ENCODE measurements at regions not wholly inside any gene's neighbourhood (a gene's known extent, or its start where the extent isn't known, plus 50 kb on each side); places are given as distances from the start of the nearest gene placed in this dataset.

- TF ChIP-seq POLR2A (IDR thresholded peaks at IDR 0.05) (no peak), CTCF (IDR thresholded peaks at IDR 0.05) (no peak)
- intact Hi-C loops (cut with DNase I): no loop called here
- Histone ChIP-seq H3K36me3 (no peaks in the 10 kb centered on the region), H3K27ac (no peak overlapping the region), H3K4me1 (no peaks in the 10 kb centered on the region), H3K4me3 (replicated peaks in 1 of 3) (no peak overlapping the region), H3K9me3 (no peaks in the 10 kb centered on the region), H3K27me3 (no peaks in the 10 kb centered on the region)
- 73 to 86% methylated on average over 1 of the region's 1 CpG for WGBS, 2 donors
- no peak for DNase-seq
Measured at GRCh38 chrX:143994206-143994605, 110.3 kb downstream of the UBE2NL start.

- Histone ChIP-seq H3K9me3 (no peaks in the 10 kb centered on the region), H3K4me3 (replicated peaks in 1 of 3) (no peak overlapping the region), H3K4me1 (no peaks in the 10 kb centered on the region), H3K27ac (no peak overlapping the region), H3K36me3 (no peaks in the 10 kb centered on the region), H3K27me3 (no peaks in the 10 kb centered on the region)
- no peak for DNase-seq
- WGBS, 2 donors: 87 to 95% methylated on average over 6 of the region's 6 CpGs
- intact Hi-C loops (cut with DNase I): no loop called here
- no peak for TF ChIP-seq CTCF (IDR thresholded peaks at IDR 0.05)
- TF ChIP-seq POLR2A (IDR thresholded peaks at IDR 0.05): no peak
Measured at GRCh38 chrX:143998261-143998660, 114.4 kb downstream of the UBE2NL start.

GRCh38 chrX:144006811-144007210 lies 122.9 kb downstream of the UBE2NL start:
- H3K36me3 ChIP-seq: no peaks in the 10 kb centered on the region
- intact Hi-C loops (cut with DNase I): no loop called here
- no peaks in the 10 kb centered on the region for H3K4me1 ChIP-seq
- no peaks in the 10 kb centered on the region for H3K9me3 ChIP-seq
- no peak overlapping the region for H3K4me3 ChIP-seq (replicated peaks in 1 of 3)
- no peak overlapping the region for H3K27ac ChIP-seq
- DNase-seq: no peak
- H3K27me3 ChIP-seq: no peaks in the 10 kb centered on the region
- no peak for TF ChIP-seq POLR2A (IDR thresholded peaks at IDR 0.05)
- TF ChIP-seq CTCF (IDR thresholded peaks at IDR 0.05): no peak

GRCh38 chrX:144040793-144041192 lies 156.9 kb downstream of the UBE2NL start:
- WGBS, 2 donors: 43 to 49% methylated on average over 2 of the region's 2 CpGs
- H3K27me3 ChIP-seq: no peaks in the 10 kb centered on the region

GRCh38 chrX:144042271-144042670 lies 158.4 kb downstream of the UBE2NL start:
- 85 to 86% methylated on average over 5 of the region's 5 CpGs for WGBS, 2 donors

More at GRCh38 chrX:144040793-144041192, 156.9 kb downstream of the UBE2NL start:
- no peaks in the 10 kb centered on the region for H3K9me3 ChIP-seq
- H3K36me3 ChIP-seq: no peaks in the 10 kb centered on the region
- intact Hi-C loops (cut with DNase I): no loop called here
- H3K4me3 ChIP-seq (replicated peaks in 1 of 3): no peak overlapping the region
- DNase-seq: no peak
- H3K27ac ChIP-seq: no peak overlapping the region
- no peak for TF ChIP-seq CTCF (IDR thresholded peaks at IDR 0.05)
- no peak for TF ChIP-seq POLR2A (IDR thresholded peaks at IDR 0.05)
- H3K4me1 ChIP-seq: no peaks in the 10 kb centered on the region

More at GRCh38 chrX:144042271-144042670, 158.4 kb downstream of the UBE2NL start:
- intact Hi-C loops (cut with DNase I): no loop called here
- Histone ChIP-seq H3K4me1 (no peaks in the 10 kb centered on the region), H3K36me3 (no peaks in the 10 kb centered on the region), H3K27ac (no peak overlapping the region), H3K27me3 (no peaks in the 10 kb centered on the region), H3K9me3 (no peaks in the 10 kb centered on the region), H3K4me3 (replicated peaks in 1 of 3) (no peak overlapping the region)
- DNase-seq: no peak
- TF ChIP-seq CTCF (IDR thresholded peaks at IDR 0.05) (no peak), POLR2A (IDR thresholded peaks at IDR 0.05) (no peak)

Measured in thyroid gland (tissue), 4 donors.